Breast epithelium (tissue), 3 donors: ENCODE measurements at regions not wholly inside any gene's neighbourhood (a gene's known extent, or its start where the extent isn't known, plus 50 kb on each side); places are given as distances from the start of the nearest gene placed in this dataset.

ENCODE experiments used
- POLR2A ChIP-seq: fragments of 450-650 bp; IDR thresholded peaks from one replicate; pipeline ENCODE4 v1.6.1; 2016; ENCODE audit warnings: antibody characterized with exemption, mild to moderate bottlenecking, moderate library complexity
- POLR2AphosphoS5 ChIP-seq, 3 donors: sonication (generic); formaldehyde crosslinking; IDR thresholded peaks; one replicate each; pipeline ENCODE4 v1.6.1; 2017; ENCODE audit warnings: antibody characterized with exemption in 3 of 3

- no peak for TF ChIP-seq POLR2A
- TF ChIP-seq POLR2AphosphoS5 (IDR thresholded peaks at IDR 0.05) = no peak
Observed at GRCh38 chr3:159672728-159673688, 315.6 kb upstream of the IL12A start.
